Activated CD4-positive, alpha-beta T cell treated with anti-CD3 and anti-CD28 coated beads for 1 hour (primary cell): ENCODE measurements at regions not wholly inside any gene's neighbourhood (a gene's known extent, or its start where the extent isn't known, plus 50 kb on each side); places are given as distances from the start of the nearest gene placed in this dataset.
"Not testable (repeated sequence)": the region's sequence is repeated elsewhere in the genome, so short reads cannot be mapped to it uniquely, and the experiment has no call there.

Experiments
- DNase-seq: peaks from one replicate; pipeline ENCODE4 v3.0.0-alpha.2; 2020

- no peak for DNase-seq
Observed at GRCh38 chr15:31488437-31489204, 162.0 kb downstream of the KLF13 start.

- no peak for DNase-seq
Observed at GRCh38 chr15:31489281-31489680, 162.6 kb downstream of the KLF13 start.

- DNase-seq: no peak
Observed at GRCh38 chr15:31489801-31490646, 163.4 kb downstream of the KLF13 start.

GRCh38 chr15:31494786-31495185 lies 168.2 kb downstream of the KLF13 start:
- DNase-seq: no peak

GRCh38 chr15:31495281-31495680 lies 168.6 kb downstream of the KLF13 start:
- no peak for DNase-seq

GRCh38 chr15:31497838-31498237 lies 171.2 kb downstream of the KLF13 start:
- DNase-seq: no peak

- DNase-seq: no peak
Observed at GRCh38 chr15:31498329-31498728, 171.7 kb downstream of the KLF13 start.

GRCh38 chr15:31498756-31499155 lies 172.1 kb downstream of the KLF13 start:
- DNase-seq: no peak

- no peak for DNase-seq
Observed at GRCh38 chr15:31499236-31499952, 172.8 kb downstream of the KLF13 start.

- no peak for DNase-seq
Observed at GRCh38 chr15:31499953-31500765, 173.5 kb downstream of the KLF13 start.

- no peak for DNase-seq
Observed at GRCh38 chr15:31500766-31501449, 174.3 kb downstream of the KLF13 start.

- DNase-seq: no peak
Observed at GRCh38 chr15:31501536-31502157, 175.0 kb downstream of the KLF13 start.

GRCh38 chr15:31502541-31503229 lies 176.1 kb downstream of the KLF13 start:
- DNase-seq: no peak

GRCh38 chr15:31503256-31503655 lies 176.6 kb downstream of the KLF13 start:
- DNase-seq: no peak

- DNase-seq: no peak
Observed at GRCh38 chr15:31503758-31504461, 177.3 kb downstream of the KLF13 start.

GRCh38 chr15:31504462-31504839 lies 177.8 kb downstream of the KLF13 start:
- DNase-seq: no peak

GRCh38 chr15:31507573-31507972 lies 180.9 kb downstream of the KLF13 start:
- DNase-seq: not testable (repeated sequence)

GRCh38 chr15:31508656-31509055 lies 182.0 kb downstream of the KLF13 start:
- no peak for DNase-seq

GRCh38 chr15:31510057-31510456 lies 183.4 kb downstream of the KLF13 start:
- no peak for DNase-seq

GRCh38 chr15:31511707-31512310 lies 185.2 kb downstream of the KLF13 start:
- DNase-seq: no peak
